ENCODE measurements at regions not wholly inside any gene's neighbourhood (a gene's known extent, or its start where the extent isn't known, plus 50 kb on each side); places are given as distances from the start of the nearest gene placed in this dataset.
"Not testable (repeated sequence)": the region's sequence is repeated elsewhere in the genome, so short reads cannot be mapped to it uniquely, and the experiment has no call there.

GRCh38 chr6:135624402-135625295 lies 127.1 kb upstream of the AHI1 start:
- TF ChIP-seq GABPA (IDR thresholded peaks at IDR 0.05; ENCODE audit: low read depth) (no peak), CTCF (IDR thresholded peaks at IDR 0.05; ENCODE audit: insufficient read depth, low read length) (no peak), POLR2AphosphoS5 (IDR thresholded peaks at IDR 0.05; ENCODE audit: low read depth) (no peak), SPI1 (IDR thresholded peaks at IDR 0.05; ENCODE audit: borderline replicate concordance, low read depth) (no peak), REST (IDR thresholded peaks at IDR 0.05; ENCODE audit: insufficient replicate concordance, low read depth) (no peak)
- Histone ChIP-seq H3K27me3 (ENCODE audit: insufficient read depth, poor library complexity, severe bottlenecking) (no peaks in the 10 kb centered on the region), H3K4me3 (replicated peaks; ENCODE audit: insufficient read depth, low read length) (no peak overlapping the region), H3K27ac (replicated peaks) (no peak overlapping the region)
- DNase-seq (ENCODE audit: low read depth in 1 of 2, low spot score in 1 of 2), result no peak

GRCh38 chr6:135626001-135626400 lies 128.5 kb upstream of the AHI1 start:
- not testable (repeated sequence) for DNase-seq (ENCODE audit: low read depth in 1 of 2, low spot score in 1 of 2); H3K27me3 ChIP-seq (ENCODE audit: insufficient read depth, poor library complexity, severe bottlenecking)

GRCh38 chr6:135627092-135627715 lies 129.7 kb upstream of the AHI1 start:
- TF ChIP-seq GABPA (IDR thresholded peaks at IDR 0.05; ENCODE audit: low read depth) (no peak), SPI1 (IDR thresholded peaks at IDR 0.05; ENCODE audit: borderline replicate concordance, low read depth) (no peak), REST (IDR thresholded peaks at IDR 0.05; ENCODE audit: insufficient replicate concordance, low read depth) (no peak), CTCF (IDR thresholded peaks at IDR 0.05; ENCODE audit: insufficient read depth, low read length) (no peak), POLR2AphosphoS5 (IDR thresholded peaks at IDR 0.05; ENCODE audit: low read depth) (no peak)
- no peak overlapping the region for H3K27ac ChIP-seq (replicated peaks)
- H3K4me3 ChIP-seq (replicated peaks; ENCODE audit: insufficient read depth, low read length), result no peak overlapping the region

More at GRCh38 chr6:135626001-135626400, 128.5 kb upstream of the AHI1 start:
- H3K4me3 ChIP-seq (replicated peaks; ENCODE audit: insufficient read depth, low read length); H3K27ac ChIP-seq (replicated peaks): not testable (repeated sequence)

GRCh38 chr6:135630789-135631376 lies 133.3 kb upstream of the AHI1 start:
- Histone ChIP-seq H3K4me3 (replicated peaks; ENCODE audit: insufficient read depth, low read length) (no peak overlapping the region), H3K27me3 (ENCODE audit: insufficient read depth, poor library complexity, severe bottlenecking) (no peaks in the 10 kb centered on the region), H3K27ac (replicated peaks) (no peak overlapping the region)
- DNase-seq (ENCODE audit: low read depth in 1 of 2, low spot score in 1 of 2), result no peak
- no peak for TF ChIP-seq REST (IDR thresholded peaks at IDR 0.05; ENCODE audit: insufficient replicate concordance, low read depth)
- TF ChIP-seq POLR2AphosphoS5 (IDR thresholded peaks at IDR 0.05; ENCODE audit: low read depth), result no peak
- no peak for TF ChIP-seq SPI1 (IDR thresholded peaks at IDR 0.05; ENCODE audit: borderline replicate concordance, low read depth)

More at GRCh38 chr6:135627092-135627715, 129.7 kb upstream of the AHI1 start:
- DNase-seq (ENCODE audit: low read depth in 1 of 2, low spot score in 1 of 2), result no peak
- H3K27me3 ChIP-seq (ENCODE audit: insufficient read depth, poor library complexity, severe bottlenecking), result no peaks in the 10 kb centered on the region
